ENCODE measurements at regions not wholly inside any gene's neighbourhood (a gene's known extent, or its start where the extent isn't known, plus 50 kb on each side); places are given as distances from the start of the nearest gene placed in this dataset.

GRCh38 chr4:126838941-126839679, 793.6 kb upstream of the INTU start:
- TF ChIP-seq ZNF274 (IDR thresholded peaks at IDR 0.05; ENCODE audit: low read depth, low read length) (no peak), YY1 (IDR thresholded peaks at IDR 0.05; ENCODE audit: insufficient read depth, insufficient read length) (no peak), SUZ12 (IDR thresholded peaks at IDR 0.05; ENCODE audit: extremely low read depth, insufficient read depth, insufficient read length) (no peak)
